GM21737 (cell line): ENCODE measurements at regions not wholly inside any gene's neighbourhood (a gene's known extent, or its start where the extent isn't known, plus 50 kb on each side); places are given as distances from the start of the nearest gene placed in this dataset.
"Not testable (repeated sequence)": the region's sequence is repeated elsewhere in the genome, so short reads cannot be mapped to it uniquely, and the experiment has no call there.

Source experiments
- ATAC-seq: cut with Tn5 transposase; IDR thresholded peaks from one replicate; pipeline ENCODE4 v1.9.1; 2021; ENCODE audit warnings: mild to moderate bottlenecking, moderate library complexity; ENCODE audit not compliant: unreplicated experiment

DNA sequence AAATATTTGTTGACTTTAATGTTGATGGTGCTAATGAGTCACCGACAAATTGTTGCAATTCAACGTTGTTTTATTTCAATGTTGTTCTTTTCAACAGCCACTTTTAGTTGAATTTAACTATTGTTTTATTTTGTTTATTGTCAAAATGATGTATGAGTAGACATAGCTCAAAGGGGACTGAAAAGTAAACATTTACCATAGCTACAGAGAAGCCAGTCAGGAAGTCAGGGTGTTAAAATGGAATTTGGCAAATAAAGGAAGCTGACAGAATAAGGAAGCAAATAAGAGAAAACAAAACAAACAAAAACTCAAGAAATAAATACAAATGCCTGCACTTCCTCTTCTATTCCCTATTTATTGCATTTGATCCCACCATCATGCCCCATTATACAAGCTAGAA lies 648.4 kb upstream of the HTR2C start:
- no peak for ATAC-seq

DNA sequence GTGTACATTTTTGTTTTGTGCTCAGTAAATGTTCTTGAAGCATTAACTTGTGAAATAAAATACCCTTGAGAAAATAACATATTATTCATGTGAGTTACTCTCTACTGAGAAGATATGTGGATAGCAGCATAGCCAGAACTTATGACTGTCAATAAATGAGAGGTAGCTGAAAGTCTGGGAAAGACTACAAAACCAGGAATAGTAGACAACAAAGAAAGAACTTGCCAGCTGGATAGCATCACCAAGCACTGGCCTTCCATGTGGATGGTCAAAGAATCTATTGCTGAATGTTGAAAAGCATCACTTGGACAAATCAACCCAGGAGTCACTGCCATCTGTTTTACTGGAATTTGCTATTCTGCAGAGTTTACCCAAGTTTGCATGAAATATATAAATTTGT lies 650.0 kb upstream of the HTR2C start:
- ATAC-seq = no peak

DNA sequence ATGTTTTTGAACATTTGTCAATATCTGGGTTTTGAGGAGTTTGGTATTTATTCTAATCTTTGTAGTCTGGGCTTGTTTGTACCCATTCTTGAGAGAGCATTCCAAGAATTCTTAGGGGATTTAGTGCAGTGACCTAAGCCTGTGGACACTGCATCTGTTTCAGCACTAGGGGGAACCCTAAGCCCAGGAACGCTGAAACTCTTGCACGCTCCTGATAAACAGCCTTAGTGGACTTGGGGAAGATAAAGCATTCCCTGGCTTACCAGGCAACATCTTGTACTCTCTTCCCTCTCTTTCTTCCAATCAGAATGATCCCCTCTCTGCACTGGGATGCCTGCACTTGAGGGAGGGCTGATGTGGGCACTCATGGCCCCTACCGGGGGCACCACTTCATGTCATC lies 654.9 kb upstream of the HTR2C start:
- no peak for ATAC-seq

DNA sequence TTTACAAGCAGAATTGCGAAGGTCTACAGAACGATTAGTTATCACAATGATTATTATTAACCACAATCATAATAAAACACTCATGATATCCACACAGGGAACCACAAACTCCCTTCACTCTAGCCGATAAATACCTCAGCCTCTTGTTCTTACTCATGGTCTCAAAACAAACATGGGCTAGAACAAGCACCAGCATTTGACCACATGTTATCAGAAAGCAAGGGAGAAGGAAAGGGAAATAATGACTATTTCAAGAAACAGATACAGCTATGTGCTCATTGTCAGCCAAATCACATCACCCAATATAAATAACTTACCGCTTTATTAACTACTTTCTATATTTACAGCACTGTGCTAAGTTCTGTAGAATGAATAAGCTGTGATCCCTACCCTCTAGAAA lies 663.2 kb upstream of the HTR2C start:
- no peak for ATAC-seq

DNA sequence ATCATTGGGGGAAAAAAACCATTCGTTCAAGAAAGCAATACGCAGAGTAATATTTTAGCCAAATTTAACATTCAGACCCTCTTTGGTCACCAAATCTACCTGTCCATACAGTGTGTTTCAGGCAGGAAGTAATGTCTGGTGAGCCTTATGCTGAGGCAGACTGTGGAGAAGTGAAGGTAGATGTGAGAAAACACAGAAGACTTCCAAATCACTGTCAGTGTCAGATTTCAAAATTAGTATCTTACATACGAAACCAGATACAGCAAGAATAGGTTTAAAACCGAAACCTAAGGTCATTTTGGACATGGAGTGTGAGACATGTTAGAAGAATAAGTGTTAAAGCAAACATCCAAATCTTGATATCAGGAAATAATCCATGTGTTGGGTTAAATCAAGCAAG lies 664.5 kb upstream of the HTR2C start:
- ATAC-seq = no peak

DNA sequence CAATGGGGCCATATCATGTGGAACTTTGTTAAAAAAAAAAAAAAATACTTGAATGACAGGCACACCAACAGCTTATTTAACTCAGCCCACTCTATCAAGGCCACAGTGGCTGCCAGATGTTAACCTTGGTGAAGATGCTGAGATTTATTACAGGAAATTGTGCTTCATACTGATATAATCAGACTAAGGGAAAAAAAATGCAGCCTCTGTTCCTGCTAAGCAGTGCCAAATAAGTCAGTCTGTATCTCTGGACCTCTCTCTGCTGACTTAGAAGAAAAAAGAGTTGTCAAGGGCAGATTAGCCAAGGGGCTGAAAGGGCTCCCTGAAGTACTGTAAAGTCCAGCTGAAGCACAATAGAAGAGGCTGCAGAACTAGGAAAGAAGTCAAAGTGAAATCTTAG lies 677.7 kb upstream of the HTR2C start:
- no peak for ATAC-seq

DNA sequence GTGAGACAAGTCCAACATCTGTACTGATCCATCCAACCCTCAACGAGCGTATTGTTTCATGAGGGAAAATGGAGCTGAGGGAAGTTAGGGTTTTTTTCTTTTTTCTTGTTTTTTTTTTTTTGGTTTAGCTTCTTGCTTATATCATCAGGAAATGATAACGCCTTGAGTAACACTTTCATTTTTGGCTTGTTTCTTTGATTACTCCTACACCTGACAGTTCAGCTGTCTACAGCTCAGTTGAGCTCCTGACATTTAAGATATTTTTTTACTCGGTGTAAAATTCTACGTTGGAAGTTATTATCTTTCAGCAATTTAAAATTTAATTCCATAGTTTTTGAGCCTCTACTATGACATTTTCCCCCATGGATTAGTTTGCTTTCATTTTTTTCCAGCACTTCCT lies 691.0 kb upstream of the HTR2C start:
- ATAC-seq = no peak

DNA sequence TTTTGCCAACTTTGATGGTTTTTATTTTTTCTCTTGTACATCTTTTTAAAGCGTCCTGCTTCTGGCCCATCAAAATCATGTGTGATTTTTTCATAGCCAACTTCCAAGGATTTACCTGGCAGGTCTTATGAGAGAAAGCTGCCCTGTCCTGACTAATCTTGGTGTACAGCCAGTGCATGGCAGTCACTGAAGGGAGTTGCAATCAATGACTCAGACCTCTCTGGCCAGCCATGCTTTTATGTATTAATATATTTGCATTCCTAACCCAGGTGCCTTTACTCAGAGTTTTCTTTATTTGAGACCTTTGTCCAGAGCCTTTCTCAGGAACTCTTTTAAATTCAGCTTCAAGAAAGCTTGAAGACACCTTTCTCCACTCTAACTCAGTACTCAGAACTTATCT lies 691.5 kb upstream of the HTR2C start:
- no peak for ATAC-seq

DNA sequence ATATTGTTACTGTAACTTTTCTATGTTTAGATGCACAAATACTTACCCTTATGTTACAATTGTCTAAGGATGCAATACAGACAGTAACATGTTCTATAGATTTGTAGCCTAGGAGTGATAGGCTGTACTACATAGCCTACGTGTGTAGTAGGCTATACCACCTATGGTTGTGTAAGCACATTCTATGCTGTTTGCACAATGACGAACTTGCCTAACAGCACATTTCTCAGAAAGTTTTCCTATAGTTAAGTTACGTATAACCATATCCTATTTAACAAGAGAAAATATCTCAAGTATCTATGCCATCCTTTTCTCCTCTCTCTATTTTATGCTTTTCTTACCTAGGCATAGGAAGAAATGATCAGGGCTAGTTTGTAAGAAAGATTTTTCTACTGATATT lies 710.8 kb upstream of the HTR2C start:
- ATAC-seq = no peak

DNA sequence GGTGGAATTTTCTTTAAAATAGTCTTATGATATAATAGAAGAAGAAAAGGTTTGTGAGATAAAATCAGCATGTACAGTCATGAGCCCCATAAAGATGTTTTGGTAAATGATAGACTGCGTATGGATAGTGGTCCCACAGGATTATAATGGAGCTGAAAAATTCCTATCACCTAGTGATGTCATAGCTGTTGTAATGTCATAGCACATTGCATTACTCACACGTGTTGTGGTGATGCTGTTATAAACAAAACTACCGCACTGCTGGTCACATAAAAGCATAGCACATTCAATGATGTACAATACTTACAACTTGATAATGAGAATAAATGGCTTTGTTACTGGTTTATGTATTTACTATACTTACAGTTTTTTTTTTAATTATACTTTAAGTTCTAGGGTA lies 715.2 kb upstream of the HTR2C start:
- no peak for ATAC-seq

DNA sequence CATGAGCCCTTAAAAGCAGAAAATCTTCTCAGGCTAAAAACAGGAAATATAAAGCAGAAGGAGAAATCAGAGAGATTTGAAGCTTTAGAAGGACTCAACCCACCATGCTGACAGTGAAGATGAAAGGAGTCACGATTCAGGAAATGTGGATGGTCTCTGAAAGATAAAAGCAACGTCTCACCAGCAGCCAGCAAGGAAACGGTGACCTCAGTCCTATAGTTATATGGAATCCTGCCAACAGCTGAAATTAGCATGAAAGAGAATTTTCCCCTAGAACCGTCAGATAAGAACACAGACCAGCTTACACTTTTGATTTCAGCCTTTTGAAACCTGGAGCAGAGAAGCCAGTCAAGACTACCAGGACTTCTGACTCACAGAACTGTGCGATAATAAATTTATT lies 715.7 kb upstream of the HTR2C start:
- no peak for ATAC-seq

DNA sequence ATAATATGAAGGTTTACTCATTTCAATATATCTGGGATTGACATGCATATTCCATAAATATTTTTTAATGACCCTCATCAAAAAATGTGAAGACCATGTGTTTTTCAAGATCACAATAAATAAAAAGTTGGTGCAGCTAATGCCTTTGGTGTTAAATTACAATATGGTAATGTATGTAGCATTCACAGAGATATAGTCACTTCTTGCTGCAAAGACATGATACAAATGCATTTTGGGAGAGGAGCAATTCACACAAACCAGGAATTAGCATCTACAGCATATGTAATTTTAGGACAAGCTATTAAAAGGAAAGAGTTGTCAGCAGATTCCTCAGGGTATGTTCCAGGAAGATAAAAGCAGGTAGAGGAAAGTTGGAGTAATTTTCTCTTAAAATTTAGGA lies 734.5 kb upstream of the HTR2C start:
- ATAC-seq = no peak

DNA sequence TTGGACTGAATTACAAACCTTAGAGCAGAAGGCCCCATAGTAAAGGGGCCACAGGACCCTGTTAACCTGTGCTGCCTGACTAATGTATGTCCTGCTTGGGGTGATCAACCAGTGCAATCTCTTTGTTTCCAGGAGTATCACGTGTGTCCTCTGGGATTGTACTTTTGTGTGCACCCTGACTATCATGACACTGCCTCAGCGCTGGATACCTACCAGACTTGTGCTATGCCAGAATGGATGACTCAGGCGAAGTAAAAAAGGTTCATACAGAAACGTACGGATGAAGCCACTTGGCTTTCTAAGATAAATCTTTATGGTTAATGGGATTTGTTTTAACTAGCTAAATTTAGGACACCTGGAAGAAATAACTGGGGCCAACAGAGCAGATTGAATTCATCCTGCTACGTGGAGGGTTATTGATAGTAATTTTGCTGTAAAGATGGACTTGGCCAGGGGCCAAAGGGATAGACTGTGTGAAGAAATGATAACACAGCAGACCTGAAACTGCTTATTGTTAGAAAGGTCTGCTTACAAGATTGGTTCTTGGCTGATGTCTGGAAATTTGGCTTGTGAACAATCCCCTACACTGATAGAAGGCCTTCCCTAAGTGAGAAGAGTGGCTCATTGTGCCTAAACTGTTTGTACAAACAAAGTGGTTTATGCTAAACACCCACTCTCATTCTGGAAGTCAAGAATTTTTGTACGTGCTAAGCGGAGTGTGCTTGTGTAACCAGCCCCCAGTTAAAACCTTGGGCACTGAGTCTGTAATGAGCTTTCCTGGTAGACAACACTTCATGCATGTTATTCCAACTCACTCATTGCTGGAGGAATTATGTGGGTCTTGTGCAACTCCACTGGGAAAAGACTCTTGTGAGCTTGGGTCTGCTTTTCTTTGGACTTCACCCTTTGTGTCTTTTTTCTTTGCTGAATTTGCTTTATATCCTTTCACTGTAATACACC lies 750.5 kb upstream of the HTR2C start:
- ATAC-seq = no peak

DNA sequence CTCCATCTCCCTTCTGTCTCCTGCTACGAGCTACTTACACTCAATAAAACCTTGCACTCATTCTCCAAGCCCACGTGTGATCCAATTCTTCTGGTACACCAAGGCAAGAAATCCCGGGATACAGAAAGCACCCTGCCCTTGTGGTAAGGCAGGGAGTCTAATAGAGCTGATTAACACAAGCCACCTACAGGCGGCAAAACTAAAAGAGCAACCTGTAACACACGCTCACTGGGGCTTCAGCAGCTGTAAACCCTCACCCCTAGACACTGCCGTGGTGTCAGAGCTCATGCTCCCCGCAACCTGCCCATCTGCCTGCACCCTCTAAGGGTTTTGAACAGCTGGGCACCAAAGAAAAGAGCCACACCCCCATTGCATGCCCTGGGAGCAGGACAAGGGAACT lies 755.4 kb upstream of the HTR2C start:
- ATAC-seq = no peak

DNA sequence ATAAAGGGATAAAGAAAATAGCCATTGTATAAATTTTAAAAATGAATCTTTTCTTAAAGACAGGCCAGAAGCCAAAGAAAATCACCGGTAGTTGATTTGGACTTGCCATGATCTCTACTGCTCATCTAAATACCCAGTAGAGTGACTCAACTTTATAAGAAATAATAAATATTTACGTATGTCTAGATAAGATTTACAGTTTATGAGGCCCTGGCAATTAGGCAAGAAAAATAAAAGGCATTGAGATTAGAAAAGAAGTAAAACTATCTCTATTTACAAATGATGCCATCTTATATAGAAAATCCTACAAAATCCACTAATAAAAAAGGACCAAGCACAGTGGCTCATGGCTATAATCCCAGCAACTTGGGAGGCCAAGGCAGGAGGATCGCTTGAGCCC lies 765.5 kb upstream of the HTR2C start:
- no peak for ATAC-seq

DNA sequence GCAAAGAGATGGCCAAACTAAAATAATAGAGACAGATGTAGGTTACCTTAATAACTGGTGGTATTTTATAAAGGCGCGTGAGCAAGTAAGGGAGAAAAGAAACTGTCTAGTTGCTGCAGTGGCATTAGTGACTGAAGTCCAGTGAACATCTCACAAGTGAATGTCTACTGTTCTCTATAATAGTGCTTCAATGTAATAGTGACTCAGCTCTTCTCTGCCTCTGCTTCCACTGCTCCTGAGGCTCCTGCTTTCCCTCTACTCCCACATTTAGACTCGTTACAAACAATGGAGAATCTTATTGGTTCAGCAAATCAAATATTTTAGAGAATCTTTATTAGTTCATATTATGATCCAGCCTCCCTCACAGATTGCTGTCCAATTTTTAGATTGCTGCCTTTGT lies 779.1 kb upstream of the HTR2C start:
- ATAC-seq = no peak

DNA sequence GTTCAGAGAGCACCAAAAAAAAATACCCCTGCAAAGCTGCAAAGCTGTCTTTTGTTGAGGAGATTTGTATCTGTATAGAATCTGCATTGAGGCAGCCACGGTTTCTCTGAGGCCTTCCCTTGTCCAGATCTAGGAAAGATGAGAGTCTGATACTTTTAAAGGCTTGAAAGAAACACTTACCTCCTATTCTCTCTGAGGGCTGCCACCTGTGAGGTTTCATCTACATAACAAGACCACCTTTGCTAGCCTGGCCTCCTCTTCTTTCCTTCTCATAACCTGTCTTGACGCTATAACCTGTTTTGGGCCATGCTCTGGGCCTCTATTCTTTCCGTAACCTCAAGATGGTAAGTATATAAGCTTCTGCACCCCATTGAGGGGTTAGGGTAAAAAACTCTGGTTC lies 779.6 kb upstream of the HTR2C start:
- ATAC-seq = no peak

DNA sequence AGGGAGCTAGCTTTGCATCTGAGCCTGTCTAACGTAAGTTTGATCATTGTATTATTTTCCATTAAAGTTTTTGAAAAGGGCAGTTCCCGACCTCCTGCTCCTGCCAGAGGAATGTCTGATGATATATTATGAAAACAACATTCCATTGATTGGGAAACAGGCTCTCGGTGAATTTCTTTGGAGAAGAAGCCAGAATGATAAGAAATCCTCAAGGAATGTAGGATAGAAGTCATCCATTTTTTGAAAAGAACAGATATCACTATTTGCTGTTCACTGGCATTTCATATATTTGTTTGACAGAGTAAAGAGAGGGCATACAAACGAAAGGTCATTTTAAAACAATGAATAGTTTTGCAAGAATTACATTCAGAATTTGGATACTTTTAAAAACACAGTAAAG lies 781.0 kb upstream of the HTR2C start:
- no peak for ATAC-seq

DNA sequence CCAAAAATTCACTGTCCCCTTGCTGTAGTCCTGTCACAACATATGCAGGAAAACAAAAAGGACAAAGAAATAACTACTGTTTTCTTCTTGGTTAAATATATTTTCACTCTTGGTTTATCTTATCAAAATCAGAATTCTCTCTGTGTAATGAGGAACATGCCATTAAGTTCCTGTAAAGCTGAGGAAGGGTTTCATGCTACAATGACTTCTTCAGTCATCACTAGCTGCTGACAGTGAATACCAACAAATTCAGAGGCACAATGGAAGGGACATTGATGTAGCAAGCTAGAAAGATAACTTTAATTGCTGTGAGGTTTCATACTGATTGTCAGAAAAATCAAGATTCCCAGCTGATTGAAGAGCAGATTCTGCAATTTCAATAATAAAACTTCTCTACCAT lies 782.9 kb upstream of the HTR2C start:
- ATAC-seq = no peak

DNA sequence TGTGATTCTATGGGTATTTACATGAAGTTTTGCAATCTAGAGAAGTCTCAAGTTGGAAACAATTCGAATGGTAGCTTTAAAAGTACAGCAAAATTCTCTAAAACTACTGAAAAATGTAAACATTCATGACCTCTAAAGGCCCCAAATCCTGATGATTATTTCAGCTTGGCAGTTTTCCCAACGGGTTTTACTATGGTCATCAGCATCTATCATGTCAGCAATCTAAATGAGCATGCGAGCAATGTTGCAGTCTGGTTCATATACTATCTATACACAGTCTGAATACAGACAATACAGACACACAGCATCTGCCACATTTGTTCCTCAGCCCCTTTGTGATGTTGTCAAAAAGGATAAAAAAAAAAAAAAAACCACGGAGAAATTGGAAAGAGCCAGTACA lies 790.3 kb upstream of the HTR2C start:
- no peak for ATAC-seq

DNA sequence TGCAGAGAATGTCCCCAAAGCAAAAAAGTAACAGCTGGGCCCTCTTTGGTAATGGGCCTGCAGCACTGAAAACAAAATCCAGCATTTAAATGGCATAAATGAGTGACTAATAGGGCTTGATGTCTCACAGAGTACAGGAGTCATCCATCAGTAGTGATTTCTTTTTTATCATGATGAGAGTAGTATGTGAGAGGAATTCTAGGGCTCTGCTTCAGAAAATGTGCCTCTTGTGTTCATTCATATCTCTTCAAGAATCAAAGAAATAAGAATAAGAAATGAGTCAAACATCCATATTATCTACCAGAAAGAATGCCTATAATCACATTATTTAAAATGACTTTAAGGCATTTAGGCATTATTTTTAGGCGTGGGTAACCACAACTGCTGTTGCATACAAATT lies 792.9 kb upstream of the HTR2C start:
- no peak for ATAC-seq

DNA sequence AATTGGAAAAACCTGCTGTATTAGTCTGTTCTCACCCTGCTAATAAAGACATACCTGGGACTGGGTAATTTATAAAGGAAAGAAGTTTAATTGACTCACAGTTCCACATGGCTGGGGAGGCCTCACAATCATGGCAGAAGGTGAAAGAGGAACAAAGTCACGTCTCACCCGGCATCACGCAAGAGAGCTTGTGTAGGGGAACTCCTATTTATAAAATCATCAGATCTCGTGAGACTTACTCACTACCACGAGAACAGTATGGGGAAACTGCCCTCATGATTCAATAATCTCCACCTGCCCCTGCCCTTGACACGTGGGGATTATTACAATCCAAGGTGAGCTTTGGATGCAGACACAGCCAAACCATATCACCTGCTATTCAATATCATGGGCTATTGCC lies 799.1 kb upstream of the HTR2C start:
- ATAC-seq = not testable (repeated sequence)

DNA sequence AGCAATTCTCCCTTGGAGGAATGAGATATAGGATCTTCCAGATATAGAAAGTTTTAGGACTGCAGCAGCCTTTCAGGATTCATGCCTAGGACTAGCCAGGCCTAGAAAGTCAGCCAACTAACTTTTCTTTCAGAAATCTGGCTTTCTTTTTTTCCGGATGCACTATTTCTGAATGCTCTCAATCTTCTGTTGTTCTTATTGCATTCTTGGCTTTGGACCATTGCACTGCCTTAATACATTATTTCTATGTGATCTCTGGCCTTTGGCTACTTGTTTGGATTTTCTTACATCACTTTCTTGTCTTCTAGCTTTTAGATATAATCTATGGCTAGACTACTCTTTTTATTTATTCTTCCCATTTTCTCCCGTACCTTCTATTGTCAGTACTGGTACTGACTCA lies 813.1 kb upstream of the HTR2C start:
- ATAC-seq = no peak
